H1 (cell line): ENCODE measurements at regions not wholly inside any gene's neighbourhood (a gene's known extent, or its start where the extent isn't known, plus 50 kb on each side); places are given as distances from the start of the nearest gene placed in this dataset.

Source experiments
- CTCF ChIA-PET: fragments of 300-600 bp; sonication (Branson Sonifier 250); formaldehyde crosslinking; loops from one replicate; lab custom pipeline; 2021; ENCODE audit not compliant: partially characterized antibody; lab: Charles Lee
- POLR2A ChIA-PET: fragments of 300-600 bp; sonication (Branson Sonifier 250); formaldehyde crosslinking; loops from one replicate; lab custom pipeline; 2021; ENCODE audit warnings: inconsistent platforms; ENCODE audit not compliant: partially characterized antibody; lab: Charles Lee
- DNase-seq, 2 experiments: peaks; one replicate each; pipeline versions ENCODE4 v3.0.0 to v3.0.0-alpha.2; 2010 to 2022; ENCODE audit warnings: low spot score in 2 of 2, low read depth in 1 of 2, mixed read lengths in 1 of 2
- FAIRE-seq: peaks from 2 replicates; lab custom pipeline; 2011; peaks lifted over from hg19 to GRCh38; lab: Jason Lieb, UNC
- H2AFZ ChIP-seq: 2 replicates; pipeline ENCODE4 v1.8.1; 2012; ENCODE audit warnings: low read length, inconsistent platforms
- H2AK5ac ChIP-seq: 2 replicates; pipeline ENCODE4 v1.6.1; 2013; ENCODE audit warnings: low read depth, low read length
- H2BK120ac ChIP-seq: replicated peaks from 2 replicates; pipeline ENCODE3; 2013; ENCODE audit warnings: low read depth, low read length, inconsistent platforms
- H2BK12ac ChIP-seq: 2 replicates; pipeline ENCODE4 v1.6.1; 2013; ENCODE audit warnings: low read depth, low read length
- H2BK15ac ChIP-seq: 2 replicates; pipeline ENCODE4 v1.6.1; 2013; ENCODE audit warnings: low read length
- H2BK20ac ChIP-seq: 2 replicates; pipeline ENCODE4 v1.6.1; 2013; ENCODE audit warnings: low read length
- H2BK5ac ChIP-seq: 2 replicates; pipeline ENCODE4 v1.6.1; 2013; ENCODE audit warnings: low read depth, low read length
- H3K14ac ChIP-seq: 2 replicates; pipeline ENCODE4 v1.6.1; 2013; ENCODE audit warnings: inconsistent platforms; ENCODE audit not compliant: insufficient read length
- H3K18ac ChIP-seq: 2 replicates; pipeline ENCODE4 v1.6.1; 2013; ENCODE audit warnings: low read length; ENCODE audit errors: extremely low read depth
- H3K23ac ChIP-seq: 2 replicates; pipeline ENCODE4 v1.6.1; 2013; ENCODE audit warnings: inconsistent platforms; ENCODE audit not compliant: insufficient read length
- H3K23me2 ChIP-seq: 2 replicates; pipeline ENCODE4 v1.6.1; 2013; ENCODE audit warnings: low read depth, low read length
- H3K27ac ChIP-seq: 2 replicates; pipeline ENCODE4 v1.6.1; 2011; ENCODE audit warnings: low read depth, low read length, inconsistent platforms
- H3K27me3 ChIP-seq, 4 experiments: replicated peaks in 1 of 4; 1 replicate in 1 of 4; 2 replicates in 3 of 4; pipeline versions ENCODE4 v1.6.1 to v1.8.1; 2011 to 2013; ENCODE audit warnings: low read length in 3 of 4, mild to moderate bottlenecking in 3 of 4, inconsistent platforms in 2 of 4, mixed read lengths in 2 of 4, moderate library complexity in 1 of 4; ENCODE audit not compliant: control insufficient read depth in 3 of 4, insufficient read depth in 3 of 4; ENCODE audit errors: extremely low read depth in 1 of 4
- H3K36me3 ChIP-seq, 4 experiments: 2 replicates each; pipeline versions ENCODE4 v1.6.1 to v1.8.1; 2011 to 2013; ENCODE audit warnings: mild to moderate bottlenecking in 4 of 4, low read length in 3 of 4, moderate library complexity in 2 of 4, control low read depth in 1 of 4, inconsistent platforms in 1 of 4; ENCODE audit not compliant: insufficient read depth in 4 of 4, control insufficient read depth in 2 of 4
- H3K4ac ChIP-seq: replicated peaks from 2 replicates; pipeline ENCODE3; 2013; ENCODE audit warnings: low read length, low read depth, mixed read lengths, inconsistent platforms; ENCODE audit not compliant: insufficient read length
- H3K4me1 ChIP-seq, 4 experiments: replicated peaks in 1 of 4; 1 replicate in 1 of 4; 2 replicates in 3 of 4; pipeline versions ENCODE4 v1.6.1 to v1.8.1; 2011 to 2013; ENCODE audit warnings: low read length in 3 of 4, inconsistent platforms in 2 of 4, mixed read lengths in 1 of 4; ENCODE audit not compliant: insufficient read depth in 4 of 4, control insufficient read depth in 3 of 4
- H3K4me2 ChIP-seq, 2 experiments: 2 replicates each; pipeline versions ENCODE4 v1.6.1 to v1.8.1; 2011 to 2013; ENCODE audit warnings: low read depth in 2 of 2, low read length in 2 of 2, control low read depth in 1 of 2, inconsistent platforms in 1 of 2, mild to moderate bottlenecking in 1 of 2; ENCODE audit not compliant: insufficient read depth in 1 of 2
- H3K4me3 ChIP-seq, 4 experiments: fragments of 200-600, 300-600 bp in 1 of 4; sonication (generic), shearing (Covaris generic), sonication (Bioruptor Twin) in 1 of 4; 2 replicates each; pipeline versions ENCODE4 v1.5.1 to v1.8.1; 2011 to 2016; ENCODE audit warnings: low read length in 4 of 4, low read depth in 3 of 4, control low read depth in 2 of 4, inconsistent platforms in 2 of 4, mild to moderate bottlenecking in 2 of 4, mixed read lengths in 1 of 4, moderate library complexity in 1 of 4; ENCODE audit not compliant: insufficient read depth in 2 of 4; ENCODE audit errors: extremely low read depth in 1 of 4
- H3K56ac ChIP-seq: replicated peaks from 2 replicates; pipeline ENCODE3; 2013; ENCODE audit warnings: low read depth, mild to moderate bottlenecking, mixed read lengths, low read length, inconsistent platforms; ENCODE audit not compliant: insufficient read length
- H3K79me1 ChIP-seq: 2 replicates; pipeline ENCODE4 v1.6.1; 2013; ENCODE audit warnings: low read depth, low read length, control low read depth
- H3K79me2 ChIP-seq, 2 experiments: 2 replicates each; pipeline versions ENCODE4 v1.6.1 to v1.8.1; 2012 to 2013; ENCODE audit warnings: low read length in 2 of 2, mild to moderate bottlenecking in 2 of 2, inconsistent platforms in 1 of 2; ENCODE audit not compliant: insufficient read depth in 2 of 2, control insufficient read depth in 1 of 2
- H3K9ac ChIP-seq, 4 experiments: replicated peaks in 1 of 4; 1 replicate in 1 of 4; 2 replicates in 3 of 4; pipeline versions ENCODE4 v1.6.1 to v1.8.1; 2011 to 2013; ENCODE audit warnings: low read depth in 3 of 4, low read length in 3 of 4, control low read depth in 2 of 4, mild to moderate bottlenecking in 2 of 4, moderate library complexity in 2 of 4, inconsistent platforms in 1 of 4; ENCODE audit errors: extremely low read depth in 1 of 4
- H3K9me3 ChIP-seq, 2 experiments: 2 replicates each; pipeline versions ENCODE4 v1.6.1 to v1.8.1; 2012 to 2013; ENCODE audit warnings: mild to moderate bottlenecking in 2 of 2, moderate library complexity in 2 of 2, control low read depth in 1 of 2, inconsistent platforms in 1 of 2, low read depth in 1 of 2, low read length in 1 of 2, mixed read lengths in 1 of 2; ENCODE audit not compliant: insufficient read depth in 2 of 2
- H4K20me1 ChIP-seq, 2 experiments: replicated peaks in 1 of 2; 2 replicates each; pipeline versions ENCODE3 to v1.8.1; 2011 to 2013; ENCODE audit warnings: inconsistent platforms in 2 of 2, low read length in 2 of 2, mild to moderate bottlenecking in 1 of 2; ENCODE audit not compliant: insufficient read depth in 2 of 2, control insufficient read depth in 1 of 2
- H4K5ac ChIP-seq: 2 replicates; pipeline ENCODE4 v1.6.1; 2013; ENCODE audit warnings: low read length, low read depth, mixed read lengths, inconsistent platforms; ENCODE audit not compliant: insufficient read length
- H4K8ac ChIP-seq: 2 replicates; pipeline ENCODE4 v1.8.0; 2013; ENCODE audit warnings: mild to moderate bottlenecking, moderate library complexity, low read length, inconsistent platforms; ENCODE audit not compliant: insufficient read depth; ENCODE audit errors: extremely low read depth
- H4K91ac ChIP-seq: replicated peaks from 2 replicates; pipeline ENCODE3; 2013; ENCODE audit warnings: low read length, mixed read lengths, inconsistent platforms; ENCODE audit not compliant: insufficient read length
- BCL11A ChIP-seq, 2 experiments: IDR thresholded peaks; one replicate each; pipeline ENCODE4 v1.6.1; 2011; ENCODE audit warnings: low read depth in 2 of 2, low read length in 2 of 2, mild to moderate bottlenecking in 2 of 2
- BRCA1 ChIP-seq: IDR thresholded peaks from 2 replicates; pipeline ENCODE4 v1.6.1; 2012; ENCODE audit warnings: low read depth, low read length, improper control_type of control experiment
- HDAC2 ChIP-seq, 2 experiments: fragments of 300-600 bp in 1 of 2; sonication (generic) in 1 of 2; IDR thresholded peaks; 2 replicates each; pipeline ENCODE4 v1.6.1; 2011 to 2012; ENCODE audit warnings: low read depth in 2 of 2, low read length in 2 of 2, mild to moderate bottlenecking in 2 of 2, moderate library complexity in 2 of 2, borderline replicate concordance in 1 of 2, inconsistent platforms in 1 of 2
- KDM1A ChIP-seq: fragments of 200-600, 300-600 bp; sonication (generic); IDR thresholded peaks from 2 replicates; pipeline ENCODE4 v1.7.1; 2016; ENCODE audit warnings: mild to moderate bottlenecking, low read length, borderline replicate concordance
- NANOG ChIP-seq: IDR thresholded peaks from 2 replicates; pipeline ENCODE4 v1.6.1; 2011; ENCODE audit warnings: low read length, low read depth, mild to moderate bottlenecking, inconsistent platforms; ENCODE audit not compliant: insufficient read depth, poor library complexity, severe bottlenecking
- RFX5 ChIP-seq: IDR thresholded peaks from 2 replicates; pipeline ENCODE4 v1.6.1; 2011; ENCODE audit warnings: low read depth, low read length, improper control_type of control experiment, borderline replicate concordance
- SIN3A ChIP-seq, 2 experiments: IDR thresholded peaks in 1 of 2; conservative IDR thresholded peaks in 1 of 2; 2 replicates each; pipeline ENCODE4 v1.6.1; 2011 to 2012; ENCODE audit warnings: low read length in 2 of 2, improper control_type of control experiment in 1 of 2, low read depth in 1 of 2, mild to moderate bottlenecking in 1 of 2
- SP1 ChIP-seq: IDR thresholded peaks from 2 replicates; pipeline ENCODE4 v1.6.1; 2011; ENCODE audit warnings: low read depth, low read length
- SRF ChIP-seq: IDR thresholded peaks from 2 replicates; pipeline ENCODE4 v1.6.1; 2011; ENCODE audit warnings: mild to moderate bottlenecking, low read depth, low read length, moderate library complexity
- TEAD4 ChIP-seq: IDR thresholded peaks from 2 replicates; pipeline ENCODE4 v1.6.1; 2012; ENCODE audit warnings: low read depth, low read length, inconsistent platforms, mixed read lengths
- YY1 ChIP-seq: IDR thresholded peaks from 2 replicates; pipeline ENCODE4 v1.6.1; 2011; ENCODE audit warnings: low read depth, mild to moderate bottlenecking, low read length
- WGBS, 2 experiments: shearing (Covaris generic) in 1 of 2; methylation state at CpG; one replicate each; pipeline versions ENCODE4 v1.1.6 to v1.1.7; 2013 to 2015; ENCODE audit warnings: low lambda C conversion rate in 2 of 2, mixed read lengths in 2 of 2, inconsistent platforms in 1 of 2, low coverage in 1 of 2, missing lambda C conversion rate in 1 of 2; ENCODE audit not compliant: insufficient replicate concordance in 2 of 2, insufficient coverage in 1 of 2, insufficient read length in 1 of 2; ENCODE audit errors: extremely low coverage in 1 of 2, missing lambda C conversion rate in 1 of 2; 5-methylcytosine and 5-hydroxymethylcytosine counted together

DNA sequence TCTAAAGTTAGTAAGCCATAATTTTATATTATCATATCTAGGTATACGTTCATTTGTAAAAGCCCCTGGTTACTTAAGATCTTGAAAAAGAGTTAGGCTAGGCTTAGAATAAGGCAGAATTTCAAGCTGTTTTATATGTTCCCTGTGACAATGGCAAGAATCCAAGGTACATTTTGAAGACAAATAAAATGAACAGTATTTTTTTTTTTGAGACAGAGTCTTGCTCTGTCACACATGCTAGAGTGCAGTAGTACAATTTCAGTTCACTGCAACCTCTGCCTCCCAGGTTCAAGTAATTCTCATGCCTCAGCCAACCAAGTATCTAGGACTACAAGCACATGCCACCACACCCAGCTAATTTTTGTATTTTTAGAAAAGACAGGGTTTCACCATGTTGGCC, 139.2 kb downstream of the DUSP6 start:
- CTCF ChIA-PET: interaction anchor here (0.7 kb wide), 2 partner anchors 24 to 35 kb away, joined by 3 read pairs; no protein-coding TSS in a partner anchor
- no peaks in the 10 kb centered on the region for H3K27me3 ChIP-seq
- no peak overlapping the region for H4K91ac ChIP-seq
- no peaks in the 10 kb centered on the region for H4K20me1 ChIP-seq
- TF ChIP-seq HDAC2 (IDR thresholded peaks at IDR 0.05; ENCODE audit: borderline replicate concordance in 1 of 2, low read depth in 2 of 2, low read length in 2 of 2) (no peak), TEAD4 (no peak), BCL11A (IDR thresholded peaks at IDR 0.05; ENCODE audit: low read depth in 2 of 2, low read length in 2 of 2) (no peak), NANOG (no peak), BRCA1 (no peak), YY1 (no peak), KDM1A (no peak), SIN3A (conservative IDR thresholded peaks at IDR 0.05 in 1 of 2, IDR thresholded peaks at IDR 0.05 in 1 of 2; ENCODE audit: low read depth in 1 of 2, low read length in 2 of 2) (no peak), SRF (no peak), RFX5 (no peak), SP1 (no peak)
- TF ChIP-seq, all 59 proteins: peak for 0
- H3K4me3 ChIP-seq: no peak overlapping the region
- no peaks in the 10 kb centered on the region for H3K79me2 ChIP-seq
- H3K36me3 ChIP-seq: no peaks in the 10 kb centered on the region
- no peak overlapping the region for H3K56ac ChIP-seq
- no peak overlapping the region for H2AFZ ChIP-seq
- no peak overlapping the region for H3K27ac ChIP-seq
- H4K5ac ChIP-seq: no peak overlapping the region
- H3K4me2 ChIP-seq: no peak overlapping the region
- whole genome bisulfite sequencing, 2 experiments: 93% methylated on average over 1 of the region's 1 CpG; no CpG with 5 or more reads in 1 of the 2 experiments
- H3K79me1 ChIP-seq: no peaks in the 10 kb centered on the region
- H2BK120ac ChIP-seq: no peak overlapping the region
- H2BK5ac ChIP-seq: no peak overlapping the region
- H2BK12ac ChIP-seq: no peak overlapping the region
- FAIRE-seq (no peak), DNase-seq (no peak)
- no peak overlapping the region for H3K18ac ChIP-seq
- no peak overlapping the region for H3K9ac ChIP-seq
- no peak overlapping the region for H3K23ac ChIP-seq
- no peak overlapping the region for H2AK5ac ChIP-seq
- H3K4ac ChIP-seq: no peak overlapping the region
- H3K14ac ChIP-seq: no peak overlapping the region
- no peak overlapping the region for H2BK15ac ChIP-seq
- H2BK20ac ChIP-seq: no peak overlapping the region
- POLR2A ChIA-PET: no interaction called here
- no peak overlapping the region for H4K8ac ChIP-seq
- H3K23me2 ChIP-seq: no peaks in the 10 kb centered on the region
- no peaks in the 10 kb centered on the region for H3K4me1 ChIP-seq
- H3K9me3 ChIP-seq: no peaks in the 10 kb centered on the region
